HG03469 (cell line): ENCODE measurements at regions not wholly inside any gene's neighbourhood (a gene's known extent, or its start where the extent isn't known, plus 50 kb on each side); places are given as distances from the start of the nearest gene placed in this dataset.

ENCODE experiments used
- ATAC-seq: cut with Tn5 transposase; IDR thresholded peaks from one replicate; pipeline ENCODE4 v1.9.1; 2021; ENCODE audit warnings: mild to moderate bottlenecking, moderate library complexity, moderate number of reproducible peaks; ENCODE audit not compliant: unreplicated experiment

- no peak for ATAC-seq
Observed at GRCh38 chr10:90313576-90314325, 544.1 kb downstream of the HTR7 start.

- ATAC-seq: no peak
Observed at GRCh38 chr10:90314718-90315117, 543.1 kb downstream of the HTR7 start.

- ATAC-seq: no peak
Observed at GRCh38 chr10:90317172-90317571, 540.7 kb downstream of the HTR7 start.

- no peak for ATAC-seq
Observed at GRCh38 chr10:90318659-90319058, 539.2 kb downstream of the HTR7 start.

- ATAC-seq: peak; percentile 96
Observed at GRCh38 chr10:90319188-90319914, 538.5 kb downstream of the HTR7 start.

- ATAC-seq: no peak
Observed at GRCh38 chr10:90321132-90321816, 536.6 kb downstream of the HTR7 start.

- ATAC-seq: no peak
Observed at GRCh38 chr10:90326498-90327267, 531.2 kb downstream of the HTR7 start.

GRCh38 chr10:90327611-90328010 lies 530.2 kb downstream of the HTR7 start:
- ATAC-seq: no peak

- no peak for ATAC-seq
Observed at GRCh38 chr10:90328459-90328858, 529.4 kb downstream of the HTR7 start.

GRCh38 chr10:90328896-90329295 lies 528.9 kb downstream of the HTR7 start:
- ATAC-seq: no peak

GRCh38 chr10:90337316-90337715 lies 520.5 kb downstream of the HTR7 start:
- no peak for ATAC-seq

- no peak for ATAC-seq
Observed at GRCh38 chr10:90342480-90342879, 515.4 kb downstream of the HTR7 start.

GRCh38 chr10:90344226-90344625 lies 513.6 kb downstream of the HTR7 start:
- no peak for ATAC-seq

GRCh38 chr10:90347239-90347638 lies 510.6 kb downstream of the HTR7 start:
- ATAC-seq: no peak

- no peak for ATAC-seq
Observed at GRCh38 chr10:90350122-90350521, 507.7 kb downstream of the HTR7 start.

- no peak for ATAC-seq
Observed at GRCh38 chr10:90352288-90352687, 505.6 kb downstream of the HTR7 start.

GRCh38 chr10:90354914-90355313 lies 502.9 kb downstream of the HTR7 start:
- no peak for ATAC-seq

GRCh38 chr10:90363799-90364483 lies 493.9 kb downstream of the HTR7 start:
- ATAC-seq: no peak

- no peak for ATAC-seq
Observed at GRCh38 chr10:90372451-90372850, 485.4 kb downstream of the HTR7 start.

- ATAC-seq: no peak
Observed at GRCh38 chr10:90373911-90374310, 483.9 kb downstream of the HTR7 start.
